ENCODE measurements at regions not wholly inside any gene's neighbourhood (a gene's known extent, or its start where the extent isn't known, plus 50 kb on each side); places are given as distances from the start of the nearest gene placed in this dataset.

GRCh38 chr2:180621941-180622918, 358.2 kb upstream of the UBE2E3 start:
- TF ChIP-seq, protein P1, sequence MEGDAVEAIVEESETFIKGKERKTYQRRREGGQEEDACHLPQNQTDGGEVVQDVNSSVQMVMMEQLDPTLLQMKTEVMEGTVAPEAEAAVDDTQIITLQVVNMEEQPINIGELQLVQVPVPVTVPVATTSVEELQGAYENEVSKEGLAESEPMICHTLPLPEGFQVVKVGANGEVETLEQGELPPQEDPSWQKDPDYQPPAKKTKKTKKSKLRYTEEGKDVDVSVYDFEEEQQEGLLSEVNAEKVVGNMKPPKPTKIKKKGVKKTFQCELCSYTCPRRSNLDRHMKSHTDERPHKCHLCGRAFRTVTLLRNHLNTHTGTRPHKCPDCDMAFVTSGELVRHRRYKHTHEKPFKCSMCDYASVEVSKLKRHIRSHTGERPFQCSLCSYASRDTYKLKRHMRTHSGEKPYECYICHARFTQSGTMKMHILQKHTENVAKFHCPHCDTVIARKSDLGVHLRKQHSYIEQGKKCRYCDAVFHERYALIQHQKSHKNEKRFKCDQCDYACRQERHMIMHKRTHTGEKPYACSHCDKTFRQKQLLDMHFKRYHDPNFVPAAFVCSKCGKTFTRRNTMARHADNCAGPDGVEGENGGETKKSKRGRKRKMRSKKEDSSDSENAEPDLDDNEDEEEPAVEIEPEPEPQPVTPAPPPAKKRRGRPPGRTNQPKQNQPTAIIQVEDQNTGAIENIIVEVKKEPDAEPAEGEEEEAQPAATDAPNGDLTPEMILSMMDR (IDR thresholded peaks at IDR 0.05; ENCODE audit: control insufficient read depth, extremely low read depth, insufficient read depth): no peak
- H3K4me3 ChIP-seq (ENCODE audit: low read depth, low read length): no peak overlapping the region
- DNase-seq (ENCODE audit: low read depth): peak; percentile 58

DNA sequence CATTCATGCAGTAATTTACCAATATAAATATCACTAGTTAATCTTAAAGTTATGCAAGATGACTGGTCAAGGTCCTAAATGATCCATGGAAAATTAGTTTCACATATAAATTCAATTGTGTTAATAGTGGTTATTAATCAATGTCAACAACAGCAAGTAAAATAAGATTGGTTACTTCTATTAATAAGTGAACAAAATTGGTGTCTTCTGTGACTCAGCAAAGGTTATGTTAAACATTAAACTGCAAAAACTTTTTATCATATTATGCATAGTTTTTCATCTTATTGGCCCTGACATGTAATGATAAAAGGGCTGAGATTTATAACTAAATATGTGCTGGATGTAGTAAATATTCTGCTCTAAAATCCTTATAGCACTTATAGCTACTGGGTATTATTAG, 359.0 kb upstream of the UBE2E3 start:
- H3K4me3 ChIP-seq (ENCODE audit: low read depth, low read length): no peak overlapping the region
- TF ChIP-seq, protein P1 (IDR thresholded peaks at IDR 0.05; ENCODE audit: control insufficient read depth, extremely low read depth, insufficient read depth): no peak
- no peak for DNase-seq (ENCODE audit: low read depth)

DNA sequence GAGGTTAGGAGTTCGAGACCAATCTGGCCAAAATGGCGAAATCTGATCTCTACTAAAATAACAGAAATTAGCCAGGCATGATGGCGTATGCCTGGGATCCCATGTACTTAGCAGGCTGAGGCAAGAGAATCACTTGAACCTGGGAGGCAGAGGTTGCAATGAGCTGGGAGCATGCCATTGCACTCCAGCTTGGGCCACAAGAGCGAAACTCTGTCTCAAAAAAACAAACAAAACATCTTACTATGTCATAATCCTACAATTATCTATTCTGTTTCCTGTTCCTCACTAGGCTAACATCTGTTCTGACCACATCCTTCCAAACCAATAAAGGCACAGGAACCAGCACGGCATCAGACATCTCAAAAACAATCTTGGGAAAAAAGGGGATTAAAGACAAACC, 361.8 kb upstream of the UBE2E3 start:
- no peak for DNase-seq (ENCODE audit: low read depth)
- no peak overlapping the region for H3K4me3 ChIP-seq (ENCODE audit: low read depth, low read length)
- TF ChIP-seq, protein P1 (IDR thresholded peaks at IDR 0.05; ENCODE audit: control insufficient read depth, extremely low read depth, insufficient read depth): no peak

GRCh38 chr2:180614776-180615175, 365.6 kb upstream of the UBE2E3 start:
- TF ChIP-seq, protein P1 (IDR thresholded peaks at IDR 0.05; ENCODE audit: control insufficient read depth, extremely low read depth, insufficient read depth): no peak
- H3K4me3 ChIP-seq (ENCODE audit: low read depth, low read length): no peak overlapping the region
- DNase-seq (ENCODE audit: low read depth): no peak

- no peak overlapping the region for H3K4me3 ChIP-seq (ENCODE audit: low read depth, low read length)
- DNase-seq (ENCODE audit: low read depth): peak; percentile 31
These were observed 370.6 kb upstream of the UBE2E3 start for GRCh38 chr2:180609626-180610340.

DNA sequence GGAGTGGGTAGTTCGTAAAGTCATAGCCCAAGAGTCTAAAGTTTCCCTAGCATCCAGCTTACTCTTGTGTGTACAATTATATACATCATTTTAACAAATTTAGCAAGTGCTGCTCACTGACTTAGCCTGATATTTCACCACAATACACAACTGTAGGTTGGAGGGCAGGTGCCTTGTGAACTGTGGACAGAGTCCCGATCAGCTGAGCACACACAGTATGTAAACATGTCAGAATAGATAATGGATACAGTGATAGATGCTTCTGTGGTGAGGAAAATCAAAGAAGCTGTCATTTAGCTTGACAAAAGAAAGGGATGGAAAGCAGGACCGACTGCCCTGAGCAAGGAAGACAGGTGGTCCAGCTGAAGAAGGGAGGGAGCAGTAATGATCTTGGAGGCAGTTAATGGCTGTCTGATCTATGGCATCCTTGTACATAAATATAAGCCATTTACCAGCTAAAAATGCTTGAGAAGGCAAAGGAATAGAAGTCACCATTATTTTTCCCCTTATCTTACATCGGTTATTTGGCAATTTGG, 372.8 kb upstream of the UBE2E3 start:
- DNase-seq (ENCODE audit: low read depth): peak; percentile 52
- TF ChIP-seq, protein P1 (IDR thresholded peaks at IDR 0.05; ENCODE audit: control insufficient read depth, extremely low read depth, insufficient read depth): no peak

More at GRCh38 chr2:180609626-180610340, 370.6 kb upstream of the UBE2E3 start:
- TF ChIP-seq, protein P1 (IDR thresholded peaks at IDR 0.05; ENCODE audit: control insufficient read depth, extremely low read depth, insufficient read depth): no peak

More for the DNA sequence above, 372.8 kb upstream of the UBE2E3 start:
- no peak overlapping the region for H3K4me3 ChIP-seq (ENCODE audit: low read depth, low read length)
